Stimulated activated CD8-positive, alpha-beta memory T cell treated with anti-CD3 and anti-CD28 coated beads, Interleukin-12 subunit alpha, Interleukin-12 subunit beta, amount 100 ng/mL, for 4 hours (primary cell): ENCODE measurements at regions not wholly inside any gene's neighbourhood (a gene's known extent, or its start where the extent isn't known, plus 50 kb on each side); places are given as distances from the start of the nearest gene placed in this dataset.

Experiments
- DNase-seq: peaks from one replicate; pipeline ENCODE4 v3.0.0-alpha.2; 2020; ENCODE audit warnings: low read depth

DNA sequence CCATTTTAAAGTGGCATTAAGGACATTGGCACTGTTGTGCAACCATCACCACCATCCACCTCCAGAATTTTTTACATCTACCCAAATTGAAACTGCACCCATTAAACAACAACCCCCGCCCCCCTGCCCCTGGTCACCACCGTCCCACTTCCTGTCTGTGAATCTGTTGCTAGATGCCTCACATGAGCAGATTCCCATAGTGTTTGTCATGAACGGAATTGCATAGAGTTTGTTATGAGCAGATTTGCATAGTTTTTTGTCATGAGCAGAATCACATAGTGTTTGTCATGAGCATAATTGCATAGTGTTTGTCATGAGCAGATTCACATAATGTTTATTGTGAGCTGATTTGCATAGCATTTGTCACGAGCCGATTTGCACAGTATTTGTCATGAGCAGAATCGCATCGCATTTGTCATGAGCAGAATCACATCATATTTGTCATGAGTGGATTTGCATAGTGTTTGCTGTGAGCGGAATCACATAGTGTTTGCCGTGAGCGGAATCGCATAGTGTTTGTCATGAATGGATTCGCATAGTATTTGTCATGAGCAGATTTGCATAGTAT lies 54.0 kb upstream of the GTF3A start:
- DNase-seq: no peak

DNA sequence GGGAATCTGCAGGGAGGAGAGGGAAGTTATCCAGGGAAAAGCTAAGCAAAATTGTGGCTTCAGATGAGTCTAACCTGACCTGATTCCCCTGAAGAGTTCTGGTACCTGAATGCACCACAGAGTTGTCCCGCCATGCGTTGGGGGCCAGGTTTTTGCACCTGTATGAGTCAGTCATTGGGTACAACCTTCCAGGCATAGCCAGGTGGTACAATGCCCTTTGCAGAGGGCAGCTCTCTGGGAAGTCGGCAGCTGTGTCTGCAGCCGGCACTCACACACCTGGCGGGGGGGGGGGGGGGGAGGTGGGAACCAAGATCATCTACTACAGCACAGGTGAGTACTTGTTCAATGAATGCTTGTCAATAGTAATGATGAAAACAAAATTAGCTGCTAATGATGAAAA lies 52.5 kb upstream of the GTF3A start:
- DNase-seq: no peak

DNA sequence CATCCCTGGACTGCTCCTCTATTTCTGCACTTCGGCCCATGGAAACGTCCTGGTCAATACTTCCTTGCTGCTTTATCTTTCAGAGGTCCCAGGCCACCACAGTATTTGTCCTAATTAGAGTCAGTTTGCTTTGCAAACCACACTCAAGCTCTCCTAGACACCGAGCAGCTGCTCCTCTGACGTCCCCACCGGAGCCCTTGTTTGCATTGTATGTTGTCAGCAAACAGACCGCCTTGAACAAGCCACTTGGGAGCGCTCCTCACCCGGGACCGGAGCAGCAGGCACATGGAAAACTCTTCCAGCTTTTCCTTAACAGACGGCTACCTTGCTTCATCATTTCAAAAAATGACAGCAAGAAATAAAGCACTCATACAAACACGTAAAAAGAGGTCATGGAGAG lies 51.5 kb upstream of the GTF3A start:
- no peak for DNase-seq

DNA sequence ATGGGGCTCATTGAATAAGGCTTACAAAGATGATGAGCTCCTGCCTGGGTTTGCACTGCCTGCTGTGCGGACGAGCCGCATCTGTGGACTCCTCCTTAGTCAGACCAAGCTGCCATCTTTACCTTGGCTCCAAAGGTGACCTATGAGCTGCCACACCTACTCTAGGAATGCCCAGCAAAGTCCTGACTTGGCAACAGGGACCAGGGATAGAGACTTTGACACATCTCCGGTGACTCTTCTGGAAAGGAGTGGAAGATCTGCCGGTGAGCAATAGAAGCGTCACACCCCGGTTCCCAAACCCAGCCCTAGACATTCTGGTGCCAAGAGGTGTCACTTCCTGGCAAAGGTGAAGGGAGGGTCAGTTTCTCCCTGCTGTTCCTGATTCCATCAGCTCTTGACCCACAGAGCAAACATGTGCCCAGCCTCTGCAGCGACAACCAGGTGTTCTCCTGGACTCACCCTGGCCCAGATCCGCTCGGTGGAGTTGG lies 50.2 kb upstream of the GTF3A start:
- DNase-seq: no peak
